Adrenal gland (tissue), 9 donors: ENCODE measurements at regions not wholly inside any gene's neighbourhood (a gene's known extent, or its start where the extent isn't known, plus 50 kb on each side); places are given as distances from the start of the nearest gene placed in this dataset.

Source experiments
- DNase-seq, 7 donors: peaks; one replicate each; pipeline ENCODE4 v3.0.0-alpha.2; 2019 to 2020
- H3K27ac ChIP-seq, 5 donors: fragments of 200-600 bp; sonication (generic) in 4 of 5; 1 replicate in 3 of 5; 2 replicates in 2 of 5; pipeline versions ENCODE4 v1.5.1 to v1.8.0; 2016 to 2020; ENCODE audit warnings: mild to moderate bottlenecking in 1 of 5
- H3K27me3 ChIP-seq: fragments of 200-600 bp; 2 replicates; pipeline ENCODE4 v1.8.0; 2021
- H3K36me3 ChIP-seq, 2 donors: fragments of 200-600 bp; replicated peaks in 1 of 2; 1 replicate in 1 of 2; 2 replicates in 1 of 2; pipeline versions ENCODE4 v1.5.1 to v1.8.0; 2018 to 2022
- H3K4me1 ChIP-seq, 2 donors: fragments of 200-600 bp; replicated peaks in 1 of 2; 1 replicate in 1 of 2; 2 replicates in 1 of 2; pipeline versions ENCODE4 v1.5.1 to v1.8.0; 2018 to 2021
- H3K4me3 ChIP-seq, 4 donors: fragments of 200-600 bp; sonication (generic) in 3 of 4; one replicate each; pipeline ENCODE4 v1.5.1; 2016 to 2018
- H3K9me3 ChIP-seq, 3 donors: fragments of 200-600 bp; sonication (generic) in 1 of 3; replicated peaks in 1 of 3; 1 replicate in 2 of 3; 2 replicates in 1 of 3; pipeline versions ENCODE4 v1.5.1 to v1.8.0; 2016 to 2021
- POLR2A ChIP-seq, 2 donors: fragments of 450-650 bp; IDR thresholded peaks; one replicate each; pipeline ENCODE4 v1.6.1; 2017; ENCODE audit warnings: antibody characterized with exemption in 2 of 2, mild to moderate bottlenecking in 2 of 2, moderate library complexity in 1 of 2
- WGBS, 4 donors: extraction: QIAGEN DNeasy Blood & Tissue Kit in 2 of 4; methylation state at CpG; one replicate each; pipeline versions ENCODE4 v1.1.5 to v1.1.7; 2013 to 2017; 5-methylcytosine and 5-hydroxymethylcytosine counted together
- intact Hi-C, 2 donors: fragments of 100-400 bp; cut with DNase I; formaldehyde crosslinking; loops; one replicate each; pipeline versions ENCODE4 v1.14.1 to v1.15.0; 2022 to 2023
- TF ChIP-seq, protein P1 (sequence below), 6 experiments: fragments of 450-650 bp in 4 of 6; fragments of 200-600 bp in 2 of 6; sonication (generic) in 1 of 6; IDR thresholded peaks; 1 replicate in 5 of 6; 2 replicates in 1 of 6; pipeline versions ENCODE4 v1.5.1 to v1.8.0; 2016 to 2021; ENCODE audit warnings: antibody characterized with exemption in 6 of 6, mild to moderate bottlenecking in 2 of 6, moderate library complexity in 1 of 6
- donor health status: healthy with polysubstance abuse.
- donor health status: Bipolar disorder and iron deficiency.
- donor health status: DM: yes; HTN: yes; CAD: no.
- donor health status: DM: no; HTN: no; CAD: no.
- donor health status: DM: no; HTN: no; CAD: no.

DNA sequence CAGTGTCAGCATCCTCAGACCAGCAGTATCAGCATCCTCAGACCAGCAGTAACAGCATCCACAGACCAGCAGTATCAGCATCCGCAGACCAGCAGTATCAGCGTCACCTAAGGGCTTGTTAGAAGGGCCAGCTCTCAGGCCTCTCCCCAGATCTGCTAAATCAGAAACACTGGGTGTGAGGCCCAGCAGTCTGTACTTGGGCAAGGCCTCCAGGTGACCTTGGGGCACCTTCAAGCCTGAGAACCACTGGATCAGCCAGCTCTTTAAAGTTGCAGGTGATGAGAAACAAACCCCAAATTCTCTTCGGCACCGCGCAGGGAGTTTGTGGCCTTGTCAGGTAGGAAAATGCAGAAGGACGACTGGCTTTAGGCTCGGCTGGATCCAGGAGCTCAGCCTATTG is 290.5 kb upstream of the CDH4 start:
- Histone ChIP-seq H3K4me3 (no peak overlapping the region), H3K36me3 (no peaks in the 10 kb centered on the region), H3K27ac (no peak overlapping the region), H3K27me3 (no peaks in the 10 kb centered on the region), H3K4me1 (no peaks in the 10 kb centered on the region), H3K9me3 (no peaks in the 10 kb centered on the region)
- intact Hi-C loops, result no loop called here
- DNase-seq, result no peak
- 86 to 94% (median 91%) methylated on average over 6 to 7 of the region's 7 CpGs for WGBS, 4 donors
- TF ChIP-seq, protein P1, sequence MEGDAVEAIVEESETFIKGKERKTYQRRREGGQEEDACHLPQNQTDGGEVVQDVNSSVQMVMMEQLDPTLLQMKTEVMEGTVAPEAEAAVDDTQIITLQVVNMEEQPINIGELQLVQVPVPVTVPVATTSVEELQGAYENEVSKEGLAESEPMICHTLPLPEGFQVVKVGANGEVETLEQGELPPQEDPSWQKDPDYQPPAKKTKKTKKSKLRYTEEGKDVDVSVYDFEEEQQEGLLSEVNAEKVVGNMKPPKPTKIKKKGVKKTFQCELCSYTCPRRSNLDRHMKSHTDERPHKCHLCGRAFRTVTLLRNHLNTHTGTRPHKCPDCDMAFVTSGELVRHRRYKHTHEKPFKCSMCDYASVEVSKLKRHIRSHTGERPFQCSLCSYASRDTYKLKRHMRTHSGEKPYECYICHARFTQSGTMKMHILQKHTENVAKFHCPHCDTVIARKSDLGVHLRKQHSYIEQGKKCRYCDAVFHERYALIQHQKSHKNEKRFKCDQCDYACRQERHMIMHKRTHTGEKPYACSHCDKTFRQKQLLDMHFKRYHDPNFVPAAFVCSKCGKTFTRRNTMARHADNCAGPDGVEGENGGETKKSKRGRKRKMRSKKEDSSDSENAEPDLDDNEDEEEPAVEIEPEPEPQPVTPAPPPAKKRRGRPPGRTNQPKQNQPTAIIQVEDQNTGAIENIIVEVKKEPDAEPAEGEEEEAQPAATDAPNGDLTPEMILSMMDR (IDR thresholded peaks at IDR 0.05), result no peak
- TF ChIP-seq POLR2A (IDR thresholded peaks at IDR 0.05), result no peak

- no peak overlapping the region for H3K27ac ChIP-seq
- 59 to 67% (median 61%) methylated on average over 4 to 6 of the region's 6 CpGs for WGBS, 4 donors
- H3K27me3 ChIP-seq, result no peaks in the 10 kb centered on the region
- intact Hi-C loops, result no loop called here
- H3K9me3 ChIP-seq, result no peaks in the 10 kb centered on the region
- TF ChIP-seq POLR2A (IDR thresholded peaks at IDR 0.05), result no peak
- TF ChIP-seq, protein P1 (IDR thresholded peaks at IDR 0.05), result no peak
- no peak for DNase-seq
- H3K4me1 ChIP-seq, result no peaks in the 10 kb centered on the region
- H3K4me3 ChIP-seq, result no peak overlapping the region
- H3K36me3 ChIP-seq, result no peaks in the 10 kb centered on the region
These were observed 289.6 kb upstream of the CDH4 start for GRCh38 chr20:60962367-60963045.

DNA sequence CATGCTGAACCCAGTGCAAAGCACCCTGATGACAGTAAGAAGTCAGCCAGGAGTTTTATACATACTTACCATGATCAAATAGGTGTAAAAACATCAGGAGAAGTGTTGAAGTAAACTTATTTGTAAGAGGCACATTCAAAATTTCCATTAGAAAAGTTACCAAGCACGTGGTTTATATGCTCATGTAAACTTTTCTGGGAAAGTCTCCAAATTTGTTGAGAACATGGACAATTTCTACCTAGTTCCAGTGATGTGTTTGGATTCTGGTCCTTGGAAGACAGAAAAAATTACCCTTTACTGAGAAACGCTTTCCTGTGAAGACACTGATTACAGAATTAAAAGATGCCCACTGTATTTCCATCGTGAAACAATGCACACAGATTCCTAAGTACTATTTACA is 288.9 kb upstream of the CDH4 start:
- no peak overlapping the region for H3K4me3 ChIP-seq
- no peaks in the 10 kb centered on the region for H3K4me1 ChIP-seq
- no peaks in the 10 kb centered on the region for H3K27me3 ChIP-seq
- no peak overlapping the region for H3K27ac ChIP-seq
- intact Hi-C loops, result no loop called here
- no peaks in the 10 kb centered on the region for H3K9me3 ChIP-seq
- H3K36me3 ChIP-seq, result no peaks in the 10 kb centered on the region
- 37 to 46% (median 39%) methylated on average over 3 of the region's 3 CpGs for WGBS, 4 donors
- TF ChIP-seq POLR2A (IDR thresholded peaks at IDR 0.05), result no peak
- TF ChIP-seq, protein P1 (IDR thresholded peaks at IDR 0.05), result no peak
- DNase-seq, result no peak

DNA sequence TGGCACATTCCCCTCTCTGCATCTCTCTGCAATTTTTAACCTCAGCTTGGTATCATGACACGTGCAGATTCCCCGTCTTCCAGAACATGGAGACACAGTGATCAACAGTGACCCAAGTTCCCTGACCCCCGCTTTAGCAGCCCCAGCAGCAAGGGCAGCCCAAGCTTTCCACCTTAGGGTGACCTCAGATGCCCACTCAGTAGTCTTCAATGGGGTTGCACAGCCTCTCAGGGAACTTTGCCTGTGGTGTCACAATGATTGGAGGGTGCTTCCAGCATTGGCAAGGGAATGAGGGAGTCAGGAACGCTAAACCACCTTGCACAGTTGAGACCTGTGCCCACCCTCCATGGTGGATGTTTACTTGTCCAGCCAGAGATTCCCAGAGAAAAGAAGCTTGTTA is 287.1 kb upstream of the CDH4 start:
- WGBS, 4 donors, result 60 to 82% (median 80%) methylated on average over 4 of the region's 4 CpGs
- intact Hi-C loops, result no loop called here
- no peak for TF ChIP-seq POLR2A (IDR thresholded peaks at IDR 0.05)
- TF ChIP-seq, protein P1 (IDR thresholded peaks at IDR 0.05), result no peak
- no peak overlapping the region for H3K4me3 ChIP-seq
- H3K36me3 ChIP-seq, result no peaks in the 10 kb centered on the region
- no peaks in the 10 kb centered on the region for H3K27me3 ChIP-seq
- no peaks in the 10 kb centered on the region for H3K4me1 ChIP-seq
- no peaks in the 10 kb centered on the region for H3K9me3 ChIP-seq
- H3K27ac ChIP-seq, result no peak overlapping the region
- DNase-seq, result no peak
